Activated CD8-positive, alpha-beta memory T cell treated with anti-CD3 and anti-CD28 coated beads for 36 hours (primary cell): ENCODE measurements at regions not wholly inside any gene's neighbourhood (a gene's known extent, or its start where the extent isn't known, plus 50 kb on each side); places are given as distances from the start of the nearest gene placed in this dataset.

Source experiments
- CTCF ChIA-PET: fragments of 350-600 bp; sonication (Branson Sonifier 250); formaldehyde crosslinking; loops from one replicate; lab custom pipeline; 2021; ENCODE audit warnings: antibody characterized with exemption; lab: Charles Lee
- POLR2A ChIA-PET: fragments of 350-600 bp; sonication (Branson Sonifier 250); formaldehyde crosslinking; loops from one replicate; lab custom pipeline; 2021; ENCODE audit warnings: antibody characterized with exemption; lab: Charles Lee

- CTCF ChIA-PET, result no interaction called here
- POLR2A ChIA-PET, result no interaction called here
Measured at GRCh38 chr9:111198936-111199335, 131.1 kb downstream of the OR2K2 start.

- ChIA-PET CTCF (no interaction called here), POLR2A (no interaction called here)
Measured at GRCh38 chr9:111197256-111197655, 132.8 kb downstream of the OR2K2 start.

- ChIA-PET POLR2A (no interaction called here), CTCF (no interaction called here)
Measured at GRCh38 chr9:111195766-111196165, 134.3 kb downstream of the OR2K2 start.

- ChIA-PET CTCF (no interaction called here), POLR2A (no interaction called here)
Measured at GRCh38 chr9:111193095-111193494, 136.9 kb downstream of the OR2K2 start.

- CTCF ChIA-PET, result no interaction called here
Measured at GRCh38 chr9:111192650-111193049, 137.4 kb downstream of the OR2K2 start.

GRCh38 chr9:111190347-111190746 is 139.7 kb downstream of the OR2K2 start:
- CTCF ChIA-PET, result interaction anchor here (0.5 kb wide), 2 partner anchors 56 to 271 kb away, joined by 3 read pairs; no protein-coding TSS in a partner anchor
- POLR2A ChIA-PET, result no interaction called here

More at GRCh38 chr9:111192650-111193049, 137.4 kb downstream of the OR2K2 start:
- POLR2A ChIA-PET, result no interaction called here

GRCh38 chr9:111187376-111187775 is 142.6 kb downstream of the OR2K2 start:
- ChIA-PET POLR2A (no interaction called here), CTCF (no interaction called here)

- CTCF ChIA-PET, result no interaction called here
Measured at GRCh38 chr9:111186021-111186530, 143.9 kb downstream of the OR2K2 start.

GRCh38 chr9:111180811-111181210 is 142.5 kb upstream of the LPAR1 start:
- CTCF ChIA-PET, result no interaction called here
- POLR2A ChIA-PET, result no interaction called here

More at GRCh38 chr9:111186021-111186530, 143.9 kb downstream of the OR2K2 start:
- POLR2A ChIA-PET, result no interaction called here

GRCh38 chr9:111179577-111179976 is 141.3 kb upstream of the LPAR1 start:
- CTCF ChIA-PET, result no interaction called here
- POLR2A ChIA-PET, result no interaction called here

- POLR2A ChIA-PET, result no interaction called here
- CTCF ChIA-PET, result no interaction called here
Measured at GRCh38 chr9:111178331-111179055, 140.2 kb upstream of the LPAR1 start.

- POLR2A ChIA-PET, result no interaction called here
- CTCF ChIA-PET, result no interaction called here
Measured at GRCh38 chr9:111176511-111176910, 138.2 kb upstream of the LPAR1 start.

GRCh38 chr9:111175350-111175749 is 137.1 kb upstream of the LPAR1 start:
- ChIA-PET CTCF (no interaction called here), POLR2A (no interaction called here)

- ChIA-PET POLR2A (no interaction called here), CTCF (no interaction called here)
Measured at GRCh38 chr9:111167341-111167740, 129.1 kb upstream of the LPAR1 start.

- ChIA-PET POLR2A (no interaction called here), CTCF (no interaction called here)
Measured at GRCh38 chr9:111163716-111164389, 125.6 kb upstream of the LPAR1 start.

- POLR2A ChIA-PET, result no interaction called here
- CTCF ChIA-PET, result no interaction called here
Measured at GRCh38 chr9:111162026-111162425, 123.8 kb upstream of the LPAR1 start.

GRCh38 chr9:111161015-111161415 is 122.7 kb upstream of the LPAR1 start:
- CTCF ChIA-PET, result no interaction called here

GRCh38 chr9:111158999-111159398 is 120.7 kb upstream of the LPAR1 start:
- ChIA-PET POLR2A (no interaction called here), CTCF (no interaction called here)

More at GRCh38 chr9:111161015-111161415, 122.7 kb upstream of the LPAR1 start:
- POLR2A ChIA-PET, result no interaction called here

- POLR2A ChIA-PET, result no interaction called here
- CTCF ChIA-PET, result no interaction called here
Measured at GRCh38 chr9:111158363-111158762, 120.1 kb upstream of the LPAR1 start.

- POLR2A ChIA-PET, result no interaction called here
Measured at GRCh38 chr9:111154081-111154562, 115.9 kb upstream of the LPAR1 start.

More at GRCh38 chr9:111154081-111154562, 115.9 kb upstream of the LPAR1 start:
- CTCF ChIA-PET, result no interaction called here
